Neural cell (in vitro differentiated cells): ENCODE measurements at regions not wholly inside any gene's neighbourhood (a gene's known extent, or its start where the extent isn't known, plus 50 kb on each side); places are given as distances from the start of the nearest gene placed in this dataset.

Experiments used
- H2AFZ ChIP-seq: fragments of 200-600, 300-800 bp; sonication (generic), shearing (Covaris generic); 2 replicates; pipeline ENCODE4 v1.6.0; 2014; ENCODE audit warnings: low read depth, mild to moderate bottlenecking, antibody characterized with exemption, low read length, moderate library complexity
- H3F3A ChIP-seq: fragments of 200-600 bp; shearing (Covaris generic); 2 replicates; pipeline ENCODE4 v1.6.1; 2016; ENCODE audit warnings: mild to moderate bottlenecking, moderate library complexity, mixed read lengths, antibody characterized with exemption, low read length; ENCODE audit not compliant: insufficient read depth, poor library complexity, severe bottlenecking
- H3K27ac ChIP-seq: fragments of 200-600, 300-800 bp; sonication (generic), shearing (Covaris generic); 2 replicates; pipeline ENCODE4 v1.5.1; 2014; ENCODE audit warnings: mild to moderate bottlenecking, low read length, moderate library complexity
- H3K27me3 ChIP-seq: fragments of 300-800, 200-600 bp; sonication (generic), shearing (Covaris generic); 2 replicates; pipeline ENCODE4 v1.6.0; 2014; ENCODE audit warnings: mild to moderate bottlenecking, low read depth, low read length, moderate library complexity; ENCODE audit not compliant: insufficient read depth
- H3K36me3 ChIP-seq: fragments of 300-800, 200-600 bp; sonication (generic), shearing (Covaris generic); 2 replicates; pipeline ENCODE4 v1.5.1; 2014; ENCODE audit warnings: mild to moderate bottlenecking, antibody characterized with exemption, low read length, moderate library complexity; ENCODE audit not compliant: insufficient read depth
- H3K4me2 ChIP-seq: fragments of 300-800, 200-600 bp; sonication (generic), shearing (Covaris generic); 2 replicates; pipeline ENCODE4 v1.6.0; 2014; ENCODE audit warnings: mild to moderate bottlenecking, low read length
- H3K4me3 ChIP-seq: fragments of 300-800, 200-600 bp; sonication (generic), shearing (Covaris generic); 2 replicates; pipeline ENCODE4 v1.5.1; 2014; ENCODE audit warnings: mild to moderate bottlenecking, low read length, moderate library complexity
- H3K79me2 ChIP-seq: fragments of 200-600 bp; shearing (Covaris generic); replicated peaks from 2 replicates; pipeline ENCODE4 v1.6.0; 2014; ENCODE audit warnings: mild to moderate bottlenecking, low read length, moderate library complexity; ENCODE audit not compliant: insufficient read depth
- H3K9ac ChIP-seq: fragments of 300-800, 200-600 bp; sonication (generic), shearing (Covaris generic); 2 replicates; pipeline ENCODE4 v1.6.1; 2016; ENCODE audit warnings: mild to moderate bottlenecking, low read length, mixed read lengths
- H3K9me2 ChIP-seq: fragments of 200-600 bp; shearing (Covaris generic); 2 replicates; pipeline ENCODE4 v1.6.1; 2016; ENCODE audit warnings: mild to moderate bottlenecking, low read length, mixed read lengths; ENCODE audit not compliant: insufficient read depth
- H3K9me3 ChIP-seq: fragments of 200-600, 300-800 bp; sonication (generic), shearing (Covaris generic); 2 replicates; pipeline ENCODE4 v1.6.1; 2016; ENCODE audit warnings: mild to moderate bottlenecking, mixed run types, low read length, moderate library complexity, mixed read lengths
- H4K20me1 ChIP-seq: fragments of 200-600 bp; shearing (Covaris generic); 2 replicates; pipeline ENCODE4 v1.6.1; 2016; ENCODE audit warnings: mild to moderate bottlenecking, mixed run types; ENCODE audit not compliant: insufficient read depth
- CTCF ChIP-seq: fragments of 450-650 bp; IDR thresholded peaks from 2 replicates; pipeline ENCODE4 v1.5.1; 2014; ENCODE audit warnings: antibody characterized with exemption, mild to moderate bottlenecking, moderate library complexity; ENCODE audit not compliant: poor library complexity, severe bottlenecking
- EP300 ChIP-seq: fragments of 450-650 bp; conservative IDR thresholded peaks from 2 replicates; pipeline ENCODE4 v1.6.1; 2014; ENCODE audit warnings: antibody characterized with exemption, mild to moderate bottlenecking, moderate library complexity; ENCODE audit not compliant: poor library complexity, severe bottlenecking
- EZH2 ChIP-seq: fragments of 200-600, 300-800 bp; shearing (Covaris generic), sonication (generic); IDR thresholded peaks from 2 replicates; pipeline ENCODE4 v1.6.1; 2014; ENCODE audit warnings: antibody characterized with exemption, low read length, borderline replicate concordance, mild to moderate bottlenecking; ENCODE audit not compliant: insufficient read depth, poor library complexity, severe bottlenecking
- MXI1 ChIP-seq: fragments of 450-650 bp; conservative IDR thresholded peaks from 2 replicates; pipeline ENCODE4 v1.6.1; 2014; ENCODE audit warnings: antibody characterized with exemption, mild to moderate bottlenecking; ENCODE audit not compliant: poor library complexity, severe bottlenecking
- POLR2AphosphoS5 ChIP-seq: IDR thresholded peaks from 2 replicates; pipeline ENCODE4 v1.6.1; 2012
- RAD21 ChIP-seq: fragments of 450-650 bp; conservative IDR thresholded peaks from 2 replicates; pipeline ENCODE4 v1.6.1; 2014; ENCODE audit warnings: antibody characterized with exemption, mild to moderate bottlenecking, moderate library complexity
- REST ChIP-seq: IDR thresholded peaks from 2 replicates; pipeline ENCODE4 v1.6.1; 2012; ENCODE audit warnings: borderline replicate concordance
- SMC3 ChIP-seq: fragments of 450-650 bp; conservative IDR thresholded peaks from 2 replicates; pipeline ENCODE4 v1.6.1; 2014; ENCODE audit warnings: antibody characterized with exemption, mild to moderate bottlenecking, moderate library complexity; ENCODE audit not compliant: poor library complexity
- TAF1 ChIP-seq: IDR thresholded peaks from 2 replicates; pipeline ENCODE4 v1.6.1; 2012; ENCODE audit warnings: low read depth

- Histone ChIP-seq H2AFZ (no peak overlapping the region), H3K9me2 (no peaks in the 10 kb centered on the region), H3K4me3 (no peak overlapping the region), H3K27me3 (no peaks in the 10 kb centered on the region), H4K20me1 (no peaks in the 10 kb centered on the region), H3K4me2 (no peak overlapping the region), H3K9me3 (no peaks in the 10 kb centered on the region), H3K9ac (no peak overlapping the region), H3K36me3 (no peaks in the 10 kb centered on the region), H3F3A (no peaks in the 10 kb centered on the region), H3K79me2 (no peaks in the 10 kb centered on the region), H3K27ac (no peak overlapping the region)
- no peak for TF ChIP-seq MXI1
- no peak for TF ChIP-seq RAD21
- TF ChIP-seq EP300: no peak
- TF ChIP-seq SMC3: no peak
- no peak for TF ChIP-seq CTCF
- TF ChIP-seq REST: no peak
- no peak for TF ChIP-seq POLR2AphosphoS5
- TF ChIP-seq TAF1: no peak
- no peak for TF ChIP-seq EZH2
Measured at GRCh38 chr11:122258446-122259194, 142.6 kb upstream of the BLID start.

GRCh38 chr11:122253589-122254231 lies 137.7 kb upstream of the BLID start:
- Histone ChIP-seq H2AFZ (peak overlapping the region; percentile 1), H3K9me2 (no peaks in the 10 kb centered on the region), H3K79me2 (no peaks in the 10 kb centered on the region), H3K9ac (no peak overlapping the region), H4K20me1 (no peaks in the 10 kb centered on the region), H3K27ac (no peak overlapping the region), H3K4me2 (peak overlapping the region; percentile 17), H3K4me3 (peak overlapping the region; percentile 40), H3K27me3 (peaks cover 9% of the 10 kb centered on the region), H3K36me3 (no peaks in the 10 kb centered on the region), H3K9me3 (no peaks in the 10 kb centered on the region), H3F3A (no peaks in the 10 kb centered on the region)
- TF ChIP-seq RAD21 (no peak), EZH2 (no peak), EP300 (peak; percentile 16)
